Suprapubic skin (tissue), 4 donors: ENCODE measurements at regions not wholly inside any gene's neighbourhood (a gene's known extent, or its start where the extent isn't known, plus 50 kb on each side); places are given as distances from the start of the nearest gene placed in this dataset.

Source experiments
- POLR2A ChIP-seq, 2 donors: fragments of 450-650 bp; IDR thresholded peaks; one replicate each; pipeline ENCODE4 v1.6.1; 2017; ENCODE audit warnings: antibody characterized with exemption in 2 of 2, mild to moderate bottlenecking in 2 of 2, moderate library complexity in 2 of 2
- POLR2AphosphoS5 ChIP-seq, 3 donors: sonication (generic); formaldehyde crosslinking; IDR thresholded peaks; one replicate each; pipeline ENCODE4 v1.6.1; 2017; ENCODE audit warnings: antibody characterized with exemption in 3 of 3
- TF ChIP-seq, protein P1 (sequence below), 2 donors: fragments of 200-600 bp in 1 of 2; fragments of 450-650 bp in 1 of 2; sonication (generic) in 1 of 2; IDR thresholded peaks; one replicate each; pipeline ENCODE4 v1.5.1; 2016 to 2019; ENCODE audit warnings: antibody characterized with exemption in 2 of 2, mild to moderate bottlenecking in 1 of 2, moderate library complexity in 1 of 2

DNA sequence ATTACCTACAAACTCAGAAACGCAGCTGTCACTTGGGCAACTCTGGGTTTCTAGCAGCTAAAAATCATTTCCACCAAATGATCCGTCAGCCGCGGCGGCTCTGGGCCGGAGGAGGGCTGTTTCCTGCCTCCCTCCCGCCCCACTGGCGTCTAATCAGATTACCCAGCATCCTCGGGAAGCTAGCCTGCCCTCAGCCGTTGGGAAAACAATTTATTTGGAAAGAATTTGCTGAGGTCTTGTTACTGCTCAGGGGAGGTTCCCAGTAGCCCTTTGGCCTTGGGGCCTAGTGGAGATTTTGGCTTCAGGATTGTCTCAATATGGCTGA is 65.0 kb upstream of the ADGRA1 start:
- TF ChIP-seq, protein P1, sequence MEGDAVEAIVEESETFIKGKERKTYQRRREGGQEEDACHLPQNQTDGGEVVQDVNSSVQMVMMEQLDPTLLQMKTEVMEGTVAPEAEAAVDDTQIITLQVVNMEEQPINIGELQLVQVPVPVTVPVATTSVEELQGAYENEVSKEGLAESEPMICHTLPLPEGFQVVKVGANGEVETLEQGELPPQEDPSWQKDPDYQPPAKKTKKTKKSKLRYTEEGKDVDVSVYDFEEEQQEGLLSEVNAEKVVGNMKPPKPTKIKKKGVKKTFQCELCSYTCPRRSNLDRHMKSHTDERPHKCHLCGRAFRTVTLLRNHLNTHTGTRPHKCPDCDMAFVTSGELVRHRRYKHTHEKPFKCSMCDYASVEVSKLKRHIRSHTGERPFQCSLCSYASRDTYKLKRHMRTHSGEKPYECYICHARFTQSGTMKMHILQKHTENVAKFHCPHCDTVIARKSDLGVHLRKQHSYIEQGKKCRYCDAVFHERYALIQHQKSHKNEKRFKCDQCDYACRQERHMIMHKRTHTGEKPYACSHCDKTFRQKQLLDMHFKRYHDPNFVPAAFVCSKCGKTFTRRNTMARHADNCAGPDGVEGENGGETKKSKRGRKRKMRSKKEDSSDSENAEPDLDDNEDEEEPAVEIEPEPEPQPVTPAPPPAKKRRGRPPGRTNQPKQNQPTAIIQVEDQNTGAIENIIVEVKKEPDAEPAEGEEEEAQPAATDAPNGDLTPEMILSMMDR (IDR thresholded peaks at IDR 0.05) = no peak
- no peak for TF ChIP-seq POLR2A (IDR thresholded peaks at IDR 0.05)
- TF ChIP-seq POLR2AphosphoS5 (IDR thresholded peaks at IDR 0.05) = no peak
